H1 (cell line): ENCODE measurements at regions not wholly inside any gene's neighbourhood (a gene's known extent, or its start where the extent isn't known, plus 50 kb on each side); places are given as distances from the start of the nearest gene placed in this dataset.

ENCODE experiments used
- CTCF ChIA-PET: fragments of 300-600 bp; sonication (Branson Sonifier 250); formaldehyde crosslinking; loops from one replicate; lab custom pipeline; 2021; ENCODE audit not compliant: partially characterized antibody; lab: Charles Lee
- POLR2A ChIA-PET: fragments of 300-600 bp; sonication (Branson Sonifier 250); formaldehyde crosslinking; loops from one replicate; lab custom pipeline; 2021; ENCODE audit warnings: inconsistent platforms; ENCODE audit not compliant: partially characterized antibody; lab: Charles Lee
- DNase-seq, 2 experiments: peaks; one replicate each; pipeline versions ENCODE4 v3.0.0 to v3.0.0-alpha.2; 2010 to 2022; ENCODE audit warnings: low spot score in 2 of 2, low read depth in 1 of 2, mixed read lengths in 1 of 2
- FAIRE-seq: peaks from 2 replicates; lab custom pipeline; 2011; peaks lifted over from hg19 to GRCh38; lab: Jason Lieb, UNC
- H2AFZ ChIP-seq: 2 replicates; pipeline ENCODE4 v1.8.1; 2012; ENCODE audit warnings: low read length, inconsistent platforms
- H2AK5ac ChIP-seq: 2 replicates; pipeline ENCODE4 v1.6.1; 2013; ENCODE audit warnings: low read depth, low read length
- H2BK120ac ChIP-seq: replicated peaks from 2 replicates; pipeline ENCODE3; 2013; ENCODE audit warnings: low read depth, low read length, inconsistent platforms
- H2BK12ac ChIP-seq: 2 replicates; pipeline ENCODE4 v1.6.1; 2013; ENCODE audit warnings: low read depth, low read length
- H2BK15ac ChIP-seq: 2 replicates; pipeline ENCODE4 v1.6.1; 2013; ENCODE audit warnings: low read length
- H2BK20ac ChIP-seq: 2 replicates; pipeline ENCODE4 v1.6.1; 2013; ENCODE audit warnings: low read length
- H2BK5ac ChIP-seq: 2 replicates; pipeline ENCODE4 v1.6.1; 2013; ENCODE audit warnings: low read depth, low read length
- H3K14ac ChIP-seq: 2 replicates; pipeline ENCODE4 v1.6.1; 2013; ENCODE audit warnings: inconsistent platforms; ENCODE audit not compliant: insufficient read length
- H3K18ac ChIP-seq: 2 replicates; pipeline ENCODE4 v1.6.1; 2013; ENCODE audit warnings: low read length; ENCODE audit errors: extremely low read depth
- H3K23ac ChIP-seq: 2 replicates; pipeline ENCODE4 v1.6.1; 2013; ENCODE audit warnings: inconsistent platforms; ENCODE audit not compliant: insufficient read length
- H3K23me2 ChIP-seq: 2 replicates; pipeline ENCODE4 v1.6.1; 2013; ENCODE audit warnings: low read depth, low read length
- H3K27ac ChIP-seq: 2 replicates; pipeline ENCODE4 v1.6.1; 2011; ENCODE audit warnings: low read depth, low read length, inconsistent platforms
- H3K27me3 ChIP-seq, 4 experiments: replicated peaks in 1 of 4; 1 replicate in 1 of 4; 2 replicates in 3 of 4; pipeline versions ENCODE4 v1.6.1 to v1.8.1; 2011 to 2013; ENCODE audit warnings: low read length in 3 of 4, mild to moderate bottlenecking in 3 of 4, inconsistent platforms in 2 of 4, mixed read lengths in 2 of 4, moderate library complexity in 1 of 4; ENCODE audit not compliant: control insufficient read depth in 3 of 4, insufficient read depth in 3 of 4; ENCODE audit errors: extremely low read depth in 1 of 4
- H3K36me3 ChIP-seq, 4 experiments: 2 replicates each; pipeline versions ENCODE4 v1.6.1 to v1.8.1; 2011 to 2013; ENCODE audit warnings: mild to moderate bottlenecking in 4 of 4, low read length in 3 of 4, moderate library complexity in 2 of 4, control low read depth in 1 of 4, inconsistent platforms in 1 of 4; ENCODE audit not compliant: insufficient read depth in 4 of 4, control insufficient read depth in 2 of 4
- H3K4ac ChIP-seq: replicated peaks from 2 replicates; pipeline ENCODE3; 2013; ENCODE audit warnings: low read length, low read depth, mixed read lengths, inconsistent platforms; ENCODE audit not compliant: insufficient read length
- H3K4me1 ChIP-seq, 4 experiments: replicated peaks in 1 of 4; 1 replicate in 1 of 4; 2 replicates in 3 of 4; pipeline versions ENCODE4 v1.6.1 to v1.8.1; 2011 to 2013; ENCODE audit warnings: low read length in 3 of 4, inconsistent platforms in 2 of 4, mixed read lengths in 1 of 4; ENCODE audit not compliant: insufficient read depth in 4 of 4, control insufficient read depth in 3 of 4
- H3K4me2 ChIP-seq, 2 experiments: 2 replicates each; pipeline versions ENCODE4 v1.6.1 to v1.8.1; 2011 to 2013; ENCODE audit warnings: low read depth in 2 of 2, low read length in 2 of 2, control low read depth in 1 of 2, inconsistent platforms in 1 of 2, mild to moderate bottlenecking in 1 of 2; ENCODE audit not compliant: insufficient read depth in 1 of 2
- H3K4me3 ChIP-seq, 4 experiments: fragments of 200-600, 300-600 bp in 1 of 4; sonication (generic), shearing (Covaris generic), sonication (Bioruptor Twin) in 1 of 4; 2 replicates each; pipeline versions ENCODE4 v1.5.1 to v1.8.1; 2011 to 2016; ENCODE audit warnings: low read length in 4 of 4, low read depth in 3 of 4, control low read depth in 2 of 4, inconsistent platforms in 2 of 4, mild to moderate bottlenecking in 2 of 4, mixed read lengths in 1 of 4, moderate library complexity in 1 of 4; ENCODE audit not compliant: insufficient read depth in 2 of 4; ENCODE audit errors: extremely low read depth in 1 of 4
- H3K56ac ChIP-seq: replicated peaks from 2 replicates; pipeline ENCODE3; 2013; ENCODE audit warnings: low read depth, mild to moderate bottlenecking, mixed read lengths, low read length, inconsistent platforms; ENCODE audit not compliant: insufficient read length
- H3K79me1 ChIP-seq: 2 replicates; pipeline ENCODE4 v1.6.1; 2013; ENCODE audit warnings: low read depth, low read length, control low read depth
- H3K79me2 ChIP-seq, 2 experiments: 2 replicates each; pipeline versions ENCODE4 v1.6.1 to v1.8.1; 2012 to 2013; ENCODE audit warnings: low read length in 2 of 2, mild to moderate bottlenecking in 2 of 2, inconsistent platforms in 1 of 2; ENCODE audit not compliant: insufficient read depth in 2 of 2, control insufficient read depth in 1 of 2
- H3K9ac ChIP-seq, 4 experiments: replicated peaks in 1 of 4; 1 replicate in 1 of 4; 2 replicates in 3 of 4; pipeline versions ENCODE4 v1.6.1 to v1.8.1; 2011 to 2013; ENCODE audit warnings: low read depth in 3 of 4, low read length in 3 of 4, control low read depth in 2 of 4, mild to moderate bottlenecking in 2 of 4, moderate library complexity in 2 of 4, inconsistent platforms in 1 of 4; ENCODE audit errors: extremely low read depth in 1 of 4
- H3K9me3 ChIP-seq, 2 experiments: 2 replicates each; pipeline versions ENCODE4 v1.6.1 to v1.8.1; 2012 to 2013; ENCODE audit warnings: mild to moderate bottlenecking in 2 of 2, moderate library complexity in 2 of 2, control low read depth in 1 of 2, inconsistent platforms in 1 of 2, low read depth in 1 of 2, low read length in 1 of 2, mixed read lengths in 1 of 2; ENCODE audit not compliant: insufficient read depth in 2 of 2
- H4K20me1 ChIP-seq, 2 experiments: replicated peaks in 1 of 2; 2 replicates each; pipeline versions ENCODE3 to v1.8.1; 2011 to 2013; ENCODE audit warnings: inconsistent platforms in 2 of 2, low read length in 2 of 2, mild to moderate bottlenecking in 1 of 2; ENCODE audit not compliant: insufficient read depth in 2 of 2, control insufficient read depth in 1 of 2
- H4K5ac ChIP-seq: 2 replicates; pipeline ENCODE4 v1.6.1; 2013; ENCODE audit warnings: low read length, low read depth, mixed read lengths, inconsistent platforms; ENCODE audit not compliant: insufficient read length
- H4K8ac ChIP-seq: 2 replicates; pipeline ENCODE4 v1.8.0; 2013; ENCODE audit warnings: mild to moderate bottlenecking, moderate library complexity, low read length, inconsistent platforms; ENCODE audit not compliant: insufficient read depth; ENCODE audit errors: extremely low read depth
- H4K91ac ChIP-seq: replicated peaks from 2 replicates; pipeline ENCODE3; 2013; ENCODE audit warnings: low read length, mixed read lengths, inconsistent platforms; ENCODE audit not compliant: insufficient read length
- CHD7 ChIP-seq: fragments of 300-600 bp; sonication (generic); IDR thresholded peaks from 2 replicates; pipeline ENCODE4 v1.7.1; 2012; ENCODE audit warnings: low read length, moderate library complexity, mild to moderate bottlenecking, inconsistent platforms; ENCODE audit not compliant: insufficient replicate concordance
- SP4 ChIP-seq: IDR thresholded peaks from 2 replicates; pipeline ENCODE4 v1.6.1; 2012; ENCODE audit warnings: low read length, inconsistent platforms

DNA sequence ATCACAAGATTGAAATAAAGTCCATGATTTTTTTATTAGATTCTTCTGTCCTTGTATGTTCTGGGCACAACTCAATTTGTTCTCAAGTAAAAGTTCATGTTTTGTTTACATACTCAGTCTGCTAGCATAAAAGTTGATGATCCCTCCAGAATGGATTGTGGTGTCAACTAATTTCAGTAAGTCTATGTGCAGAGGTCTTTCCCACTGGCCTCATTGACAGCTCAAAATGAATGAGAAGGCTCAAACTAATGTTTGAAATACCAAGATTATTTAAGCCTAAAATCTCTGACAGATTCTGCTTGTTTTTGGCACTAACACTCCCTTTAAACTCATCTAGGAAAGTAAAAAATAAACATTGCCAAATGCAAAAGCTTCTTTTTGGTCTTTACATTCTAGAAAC is 561.2 kb upstream of the CNTNAP5 start:
- H3K79me2 ChIP-seq: no peaks in the 10 kb centered on the region
- CTCF ChIA-PET: no interaction called here
- no peak for TF ChIP-seq SP4
- no peak for TF ChIP-seq CHD7

More for the DNA sequence above, 561.2 kb upstream of the CNTNAP5 start:
- Histone ChIP-seq H3K4ac (no peak overlapping the region), H3K27me3 (no peaks in the 10 kb centered on the region; a peak in 1 of 7 replicates), H2AK5ac (no peak overlapping the region), H3K9ac (no peak overlapping the region), H2BK15ac (no peak overlapping the region), H3K36me3 (no peaks in the 10 kb centered on the region), H4K20me1 (no peaks in the 10 kb centered on the region), H3K23me2 (no peaks in the 10 kb centered on the region), H3K23ac (no peak overlapping the region), H4K91ac (no peak overlapping the region), H2BK20ac (no peak overlapping the region), H3K4me3 (no peak overlapping the region), H3K4me1 (no peaks in the 10 kb centered on the region), H2BK120ac (no peak overlapping the region), H3K18ac (no peak overlapping the region), H3K9me3 (0 out of 4 replicates have a peak, but pooled peaks cover 0 to 4% of the 10 kb centered on the region in 2 experiments), H3K4me2 (no peak overlapping the region), H2AFZ (no peak overlapping the region), H4K5ac (no peak overlapping the region), H3K79me1 (no peaks in the 10 kb centered on the region), H3K56ac (no peak overlapping the region), H3K27ac (no peak overlapping the region), H4K8ac (no peak overlapping the region), H2BK12ac (no peak overlapping the region), H2BK5ac (no peak overlapping the region), H3K14ac (no peak overlapping the region)
- DNase-seq (no peak), FAIRE-seq (no peak)
- POLR2A ChIA-PET: no interaction called here
